ENCODE measurements at regions not wholly inside any gene's neighbourhood (a gene's known extent, or its start where the extent isn't known, plus 50 kb on each side); places are given as distances from the start of the nearest gene placed in this dataset.

- H3K4me1 ChIP-seq, result peaks cover under 1% of the 10 kb centered on the region
- H4K20me1 ChIP-seq (ENCODE audit: low read depth), result no peaks in the 10 kb centered on the region
- no peak overlapping the region for H3K27ac ChIP-seq
- no peak overlapping the region for H3K4me3 ChIP-seq
- H3K9ac ChIP-seq, result no peak overlapping the region
- Mint-ChIP-seq H3K4me3 (no peak overlapping the region), H3K27ac (no peak overlapping the region), H3K9me3 (no peaks in the 10 kb centered on the region), H3K27me3 (ENCODE audit: insufficient read depth, low read depth) (peaks cover 26% of the 10 kb centered on the region), H3K36me3 (no peaks in the 10 kb centered on the region), H3K4me1 (no peaks in the 10 kb centered on the region)
- no peak overlapping the region for H2AFZ ChIP-seq (replicated peaks)
- H3K36me3 ChIP-seq, result no peaks in the 10 kb centered on the region
- DNase-seq (ENCODE audit: low spot score), result no peak
- H3K9me3 ChIP-seq (ENCODE audit: low read depth), result no peaks in the 10 kb centered on the region
- no peaks in the 10 kb centered on the region for H3K79me2 ChIP-seq (ENCODE audit: low read depth)
- H3F3A ChIP-seq (ENCODE audit: low read depth), result no peaks in the 10 kb centered on the region
- no peak for TF ChIP-seq EZH2phosphoT487 (IDR thresholded peaks at IDR 0.05)
- H3K27me3 ChIP-seq, result peaks cover 90% of the 10 kb centered on the region
- H3K4me2 ChIP-seq, result no peak overlapping the region
These were observed 89.4 kb downstream of the NKX2-1 start for GRCh38 chr14:36430662-36431084.

- H3K9me3 Mint-ChIP-seq, result no peaks in the 10 kb centered on the region
- no peak for DNase-seq (ENCODE audit: low spot score)
- peaks cover 31% of the 10 kb centered on the region for H3K27me3 Mint-ChIP-seq (ENCODE audit: insufficient read depth, low read depth)
- no peak overlapping the region for H2AFZ ChIP-seq (replicated peaks)
- H3K27ac Mint-ChIP-seq, result no peak overlapping the region
- no peak for TF ChIP-seq EZH2phosphoT487 (IDR thresholded peaks at IDR 0.05)
- no peak for TF ChIP-seq EZH2 (IDR thresholded peaks at IDR 0.05)
- H3K4me1 ChIP-seq, result peaks cover 6% of the 10 kb centered on the region
- H3K4me1 Mint-ChIP-seq, result peaks cover under 1% of the 10 kb centered on the region
- H3K27ac ChIP-seq, result no peak overlapping the region
- H3K36me3 ChIP-seq, result no peaks in the 10 kb centered on the region
- no peaks in the 10 kb centered on the region for H3K36me3 Mint-ChIP-seq
- H3K9ac ChIP-seq, result no peak overlapping the region
- peaks cover 90% of the 10 kb centered on the region for H3K27me3 ChIP-seq
- H3K4me3 Mint-ChIP-seq, result no peak overlapping the region
- no peaks in the 10 kb centered on the region for H3F3A ChIP-seq (ENCODE audit: low read depth)
- no peak overlapping the region for H3K4me3 ChIP-seq
- no peaks in the 10 kb centered on the region for H3K9me3 ChIP-seq (ENCODE audit: low read depth)
- no peaks in the 10 kb centered on the region for H4K20me1 ChIP-seq (ENCODE audit: low read depth)
- no peak overlapping the region for H3K4me2 ChIP-seq
- H3K79me2 ChIP-seq (ENCODE audit: low read depth), result no peaks in the 10 kb centered on the region
These were observed 89.9 kb downstream of the NKX2-1 start for GRCh38 chr14:36430169-36430568.

- H3K27ac ChIP-seq, result no peak overlapping the region
These were observed 90.3 kb downstream of the NKX2-1 start for GRCh38 chr14:36429692-36430091.

GRCh38 chr14:36428350-36428749 lies 91.7 kb downstream of the NKX2-1 start:
- no peaks in the 10 kb centered on the region for H3K79me2 ChIP-seq (ENCODE audit: low read depth)
- H3K4me2 ChIP-seq, result no peak overlapping the region
- no peak for DNase-seq (ENCODE audit: low spot score)
- no peaks in the 10 kb centered on the region for H3K36me3 ChIP-seq
- no peak overlapping the region for H3K4me3 Mint-ChIP-seq
- H4K20me1 ChIP-seq (ENCODE audit: low read depth), result no peaks in the 10 kb centered on the region
- peaks cover 24% of the 10 kb centered on the region for H3K4me1 ChIP-seq
- peaks cover 90% of the 10 kb centered on the region for H3K27me3 ChIP-seq
- TF ChIP-seq EZH2 (IDR thresholded peaks at IDR 0.05) (no peak), EZH2phosphoT487 (IDR thresholded peaks at IDR 0.05) (no peak), CTCF (IDR thresholded peaks at IDR 0.05) (no peak)
- H2AFZ ChIP-seq (replicated peaks), result no peak overlapping the region
- no peak overlapping the region for H3K27ac Mint-ChIP-seq
- peaks cover 3% of the 10 kb centered on the region for H3F3A ChIP-seq (ENCODE audit: low read depth)
- peaks cover 35% of the 10 kb centered on the region for H3K27me3 Mint-ChIP-seq (ENCODE audit: insufficient read depth, low read depth)
- no peaks in the 10 kb centered on the region for H3K9me3 ChIP-seq (ENCODE audit: low read depth)
- H3K4me1 Mint-ChIP-seq, result peaks cover 16% of the 10 kb centered on the region
- H3K36me3 Mint-ChIP-seq, result no peaks in the 10 kb centered on the region
- no peaks in the 10 kb centered on the region for H3K9me3 Mint-ChIP-seq
- H3K9ac ChIP-seq, result no peak overlapping the region
- no peak overlapping the region for H3K27ac ChIP-seq
- no peak overlapping the region for H3K4me3 ChIP-seq

More at GRCh38 chr14:36429692-36430091, 90.3 kb downstream of the NKX2-1 start:
- Histone ChIP-seq H3K4me1 (peaks cover 11% of the 10 kb centered on the region), H3F3A (ENCODE audit: low read depth) (no peaks in the 10 kb centered on the region), H3K4me3 (no peak overlapping the region), H3K9ac (no peak overlapping the region), H3K9me3 (ENCODE audit: low read depth) (no peaks in the 10 kb centered on the region), H3K36me3 (no peaks in the 10 kb centered on the region), H4K20me1 (ENCODE audit: low read depth) (no peaks in the 10 kb centered on the region), H3K27me3 (peaks cover 90% of the 10 kb centered on the region), H3K79me2 (ENCODE audit: low read depth) (no peaks in the 10 kb centered on the region), H3K4me2 (no peak overlapping the region), H2AFZ (replicated peaks) (no peak overlapping the region)
- no peaks in the 10 kb centered on the region for H3K36me3 Mint-ChIP-seq
- H3K4me1 Mint-ChIP-seq, result peaks cover 6% of the 10 kb centered on the region
- H3K9me3 Mint-ChIP-seq, result no peaks in the 10 kb centered on the region
- no peak overlapping the region for H3K4me3 Mint-ChIP-seq
- H3K27me3 Mint-ChIP-seq (ENCODE audit: insufficient read depth, low read depth), result peaks cover 36% of the 10 kb centered on the region
- no peak overlapping the region for H3K27ac Mint-ChIP-seq
- no peak for DNase-seq (ENCODE audit: low spot score)
- TF ChIP-seq EZH2 (IDR thresholded peaks at IDR 0.05) (no peak), CTCF (IDR thresholded peaks at IDR 0.05) (no peak), EZH2phosphoT487 (IDR thresholded peaks at IDR 0.05) (no peak)
